GM18909 (cell line): ENCODE measurements at regions not wholly inside any gene's neighbourhood (a gene's known extent, or its start where the extent isn't known, plus 50 kb on each side); places are given as distances from the start of the nearest gene placed in this dataset.
"Not testable (repeated sequence)": the region's sequence is repeated elsewhere in the genome, so short reads cannot be mapped to it uniquely, and the experiment has no call there.

Experiments used
- ATAC-seq: cut with Tn5 transposase; IDR thresholded peaks from one replicate; pipeline ENCODE4 v1.9.1; 2021; ENCODE audit warnings: mild to moderate bottlenecking; ENCODE audit not compliant: unreplicated experiment, poor library complexity

GRCh38 chr6:170040115-170040500, 250.8 kb downstream of the DLL1 start:
- no peak for ATAC-seq

GRCh38 chr6:170039156-170040114, 251.4 kb downstream of the DLL1 start:
- ATAC-seq, result no peak

- no peak for ATAC-seq
Observed at GRCh38 chr6:170038708-170039107, 252.2 kb downstream of the DLL1 start.

GRCh38 chr6:170038251-170038650, 252.6 kb downstream of the DLL1 start:
- ATAC-seq, result no peak

- no peak for ATAC-seq
Observed at GRCh38 chr6:170037541-170038250, 253.2 kb downstream of the DLL1 start.

GRCh38 chr6:170036916-170037315, 254.0 kb downstream of the DLL1 start:
- no peak for ATAC-seq

- not testable (repeated sequence) for ATAC-seq
Observed at GRCh38 chr6:170036367-170036766, 254.5 kb downstream of the DLL1 start.

GRCh38 chr6:170035901-170036304, 255.0 kb downstream of the DLL1 start:
- ATAC-seq, result no peak

- no peak for ATAC-seq
Observed at GRCh38 chr6:170035044-170035443, 255.8 kb downstream of the DLL1 start.

GRCh38 chr6:170034294-170034693, 256.6 kb downstream of the DLL1 start:
- ATAC-seq, result no peak

GRCh38 chr6:170033666-170034065, 257.2 kb downstream of the DLL1 start:
- ATAC-seq, result no peak

- no peak for ATAC-seq
Observed at GRCh38 chr6:170032706-170033309, 258.1 kb downstream of the DLL1 start.

- no peak for ATAC-seq
Observed at GRCh38 chr6:170032197-170032596, 258.7 kb downstream of the DLL1 start.

- ATAC-seq, result no peak
Observed at GRCh38 chr6:170031684-170032121, 259.2 kb downstream of the DLL1 start.

GRCh38 chr6:170030821-170031471, 259.9 kb downstream of the DLL1 start:
- ATAC-seq, result no peak

GRCh38 chr6:170030284-170030815, 260.5 kb downstream of the DLL1 start:
- no peak for ATAC-seq

- no peak for ATAC-seq
Observed at GRCh38 chr6:170029416-170030283, 261.2 kb downstream of the DLL1 start.

- no peak for ATAC-seq
Observed at GRCh38 chr6:170028629-170029345, 262.1 kb downstream of the DLL1 start.

- no peak for ATAC-seq
Observed at GRCh38 chr6:170027647-170028043, 263.2 kb downstream of the DLL1 start.
